Esophagus (tissue), 2 donors: ENCODE measurements at regions not wholly inside any gene's neighbourhood (a gene's known extent, or its start where the extent isn't known, plus 50 kb on each side); places are given as distances from the start of the nearest gene placed in this dataset.

Experiments
- H3K27ac ChIP-seq, 2 donors: one replicate each; pipeline ENCODE4 v1.5.1; 2013; ENCODE audit warnings: low read depth in 2 of 2, mild to moderate bottlenecking in 2 of 2, inconsistent platforms in 1 of 2, low read length in 1 of 2, moderate library complexity in 1 of 2
- H3K27me3 ChIP-seq, 2 donors: one replicate each; pipeline ENCODE4 v1.6.1; 2013; ENCODE audit warnings: low read length in 2 of 2, control low read depth in 1 of 2, mild to moderate bottlenecking in 1 of 2; ENCODE audit not compliant: insufficient read depth in 2 of 2, control insufficient read depth in 1 of 2
- H3K36me3 ChIP-seq, 2 donors: one replicate each; pipeline ENCODE4 v1.6.1; 2013; ENCODE audit warnings: low read length in 1 of 2; ENCODE audit not compliant: control insufficient read depth in 2 of 2, insufficient read depth in 2 of 2
- H3K4me1 ChIP-seq, 2 donors: one replicate each; pipeline ENCODE4 v1.6.1; 2013; ENCODE audit warnings: low read length in 1 of 2; ENCODE audit not compliant: control insufficient read depth in 2 of 2, insufficient read depth in 2 of 2
- H3K4me3 ChIP-seq, 2 donors: one replicate each; pipeline ENCODE4 v1.5.1; 2013; ENCODE audit warnings: low read length in 2 of 2, mild to moderate bottlenecking in 2 of 2, low read depth in 1 of 2, moderate library complexity in 1 of 2
- H3K9me3 ChIP-seq, 2 donors: one replicate each; pipeline ENCODE4 v1.6.1; 2013; ENCODE audit warnings: mild to moderate bottlenecking in 2 of 2, low read depth in 1 of 2, low read length in 1 of 2, moderate library complexity in 1 of 2; ENCODE audit not compliant: control insufficient read depth in 2 of 2, insufficient read depth in 1 of 2
- WGBS, 2 donors: extraction: QIAGEN DNeasy Blood & Tissue Kit; methylation state at CpG; one replicate each; pipeline ENCODE4 v1.1.7; 2013; 5-methylcytosine and 5-hydroxymethylcytosine counted together
- donor health status: healthy with polysubstance abuse.
- donor health status: Bipolar disorder and iron deficiency.

- Histone ChIP-seq H3K27ac (no peak overlapping the region), H3K4me1 (no peaks in the 10 kb centered on the region), H3K4me3 (no peak overlapping the region), H3K27me3 (no peaks in the 10 kb centered on the region), H3K9me3 (no peaks in the 10 kb centered on the region), H3K36me3 (no peaks in the 10 kb centered on the region)
- 52 to 68% methylated on average over 2 of the region's 2 CpGs for whole genome bisulfite sequencing, 2 donors
These were observed 311.3 kb upstream of the DDHD1 start for GRCh38 chr14:53464376-53464775.

- no peaks in the 10 kb centered on the region for H3K27me3 ChIP-seq
- H3K4me1 ChIP-seq, result no peaks in the 10 kb centered on the region
- H3K27ac ChIP-seq, result no peak overlapping the region
- 77 to 80% methylated on average over 9 of the region's 9 CpGs for WGBS, 2 donors
- H3K4me3 ChIP-seq, result no peak overlapping the region
- H3K9me3 ChIP-seq, result no peaks in the 10 kb centered on the region
- no peaks in the 10 kb centered on the region for H3K36me3 ChIP-seq
These were observed 310.0 kb upstream of the DDHD1 start for GRCh38 chr14:53462931-53463778.

GRCh38 chr14:53461858-53462257 is 308.7 kb upstream of the DDHD1 start:
- H3K4me3 ChIP-seq, result no peak overlapping the region
- H3K9me3 ChIP-seq, result no peaks in the 10 kb centered on the region
- H3K27me3 ChIP-seq, result no peaks in the 10 kb centered on the region
- no peak overlapping the region for H3K27ac ChIP-seq
- 70 to 73% methylated on average over 6 of the region's 6 CpGs for WGBS, 2 donors
- H3K4me1 ChIP-seq, result no peaks in the 10 kb centered on the region
- H3K36me3 ChIP-seq, result no peaks in the 10 kb centered on the region

- no peaks in the 10 kb centered on the region for H3K9me3 ChIP-seq
- no peaks in the 10 kb centered on the region for H3K4me1 ChIP-seq
- 84 to 97% methylated on average over 1 of the region's 1 CpG for WGBS, 2 donors
- H3K36me3 ChIP-seq, result no peaks in the 10 kb centered on the region
- no peaks in the 10 kb centered on the region for H3K27me3 ChIP-seq
- H3K27ac ChIP-seq, result no peak overlapping the region
- no peak overlapping the region for H3K4me3 ChIP-seq
These were observed 307.4 kb upstream of the DDHD1 start for GRCh38 chr14:53460544-53460943.

GRCh38 chr14:53458368-53458814 is 305.3 kb upstream of the DDHD1 start:
- Histone ChIP-seq H3K27me3 (no peaks in the 10 kb centered on the region), H3K36me3 (no peaks in the 10 kb centered on the region), H3K4me1 (no peaks in the 10 kb centered on the region), H3K4me3 (no peak overlapping the region), H3K27ac (no peak overlapping the region), H3K9me3 (no peaks in the 10 kb centered on the region)
- WGBS, 2 donors, result 21 to 24% methylated on average over 2 of the region's 2 CpGs

GRCh38 chr14:53456931-53457330 is 303.8 kb upstream of the DDHD1 start:
- H3K4me3 ChIP-seq, result no peak overlapping the region
- WGBS, 2 donors, result 68 to 83% methylated on average over 1 of the region's 1 CpG
- no peak overlapping the region for H3K27ac ChIP-seq
- no peaks in the 10 kb centered on the region for H3K4me1 ChIP-seq
- no peaks in the 10 kb centered on the region for H3K36me3 ChIP-seq
- H3K9me3 ChIP-seq, result no peaks in the 10 kb centered on the region
- H3K27me3 ChIP-seq, result no peaks in the 10 kb centered on the region

GRCh38 chr14:53452005-53452673 is 299.0 kb upstream of the DDHD1 start:
- no peaks in the 10 kb centered on the region for H3K9me3 ChIP-seq
- no peaks in the 10 kb centered on the region for H3K36me3 ChIP-seq
- no peak overlapping the region for H3K27ac ChIP-seq
- H3K27me3 ChIP-seq, result no peaks in the 10 kb centered on the region
- no peak overlapping the region for H3K4me3 ChIP-seq
- no peaks in the 10 kb centered on the region for H3K4me1 ChIP-seq
- 82 to 96% methylated on average over 4 of the region's 4 CpGs for WGBS, 2 donors

- WGBS, 2 donors, result 21 to 35% methylated on average over 3 of the region's 3 CpGs
These were observed 297.7 kb upstream of the DDHD1 start for GRCh38 chr14:53450871-53451270.

GRCh38 chr14:53448682-53449081 is 295.6 kb upstream of the DDHD1 start:
- Histone ChIP-seq H3K27me3 (no peaks in the 10 kb centered on the region), H3K36me3 (no peaks in the 10 kb centered on the region), H3K9me3 (no peaks in the 10 kb centered on the region), H3K27ac (no peak overlapping the region), H3K4me1 (no peaks in the 10 kb centered on the region), H3K4me3 (no peak overlapping the region)
- 77 to 83% methylated on average over 2 of the region's 2 CpGs for WGBS, 2 donors

More at GRCh38 chr14:53450871-53451270, 297.7 kb upstream of the DDHD1 start:
- H3K4me1 ChIP-seq, result no peaks in the 10 kb centered on the region
- H3K4me3 ChIP-seq, result no peak overlapping the region
- H3K36me3 ChIP-seq, result no peaks in the 10 kb centered on the region
- no peaks in the 10 kb centered on the region for H3K9me3 ChIP-seq
- no peaks in the 10 kb centered on the region for H3K27me3 ChIP-seq
- H3K27ac ChIP-seq, result no peak overlapping the region
